NCI-H1436 treated with DMSO at 0.1 percent for 48 hours (cell line): ENCODE measurements at regions not wholly inside any gene's neighbourhood (a gene's known extent, or its start where the extent isn't known, plus 50 kb on each side); places are given as distances from the start of the nearest gene placed in this dataset.
"Not testable (repeated sequence)": the region's sequence is repeated elsewhere in the genome, so short reads cannot be mapped to it uniquely, and the experiment has no call there.

Experiments used
- DNase-seq: peaks from one replicate; lab custom pipeline; 2025; lab: John Stamatoyannopoulos, UW

DNA sequence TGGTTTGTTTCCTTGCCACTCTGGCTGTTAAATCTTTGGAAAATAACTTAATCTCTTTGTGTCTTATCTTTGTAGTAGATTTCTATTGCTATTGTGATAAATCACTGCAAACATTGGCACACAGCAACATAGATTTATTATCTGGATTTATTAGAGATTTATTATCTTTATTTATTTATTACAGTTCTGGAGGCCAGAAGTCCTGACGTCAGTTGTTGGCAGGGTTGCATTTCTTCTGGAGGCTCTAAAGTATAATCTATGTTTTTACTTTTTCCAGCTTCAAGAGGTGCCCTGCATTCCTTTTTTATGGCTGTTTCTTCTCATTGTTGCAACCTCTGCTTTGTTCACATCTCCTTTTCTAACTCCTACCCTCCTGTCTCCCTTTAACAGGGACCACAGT, 542.8 kb downstream of the GRXCR1 start:
- DNase-seq: no peak

DNA sequence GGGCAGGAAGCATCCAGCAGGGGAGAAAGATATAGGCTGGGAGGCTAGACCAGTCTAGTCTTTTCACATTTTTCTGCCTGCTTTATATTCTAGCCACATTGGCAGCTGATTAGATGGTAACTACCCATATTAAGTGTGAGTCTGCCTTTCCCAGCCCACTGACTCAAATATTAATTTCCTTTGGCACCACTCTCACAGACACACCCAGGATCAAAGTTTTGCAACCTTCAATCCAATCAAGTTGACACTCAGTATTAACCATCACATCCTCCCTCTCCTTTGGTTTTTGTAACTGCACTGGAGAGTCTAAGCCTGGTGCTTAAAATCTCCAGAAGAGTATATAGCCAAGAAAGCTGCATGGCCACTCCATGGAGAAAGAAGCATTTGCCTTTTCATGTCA, 560.4 kb downstream of the GRXCR1 start:
- DNase-seq: no peak

DNA sequence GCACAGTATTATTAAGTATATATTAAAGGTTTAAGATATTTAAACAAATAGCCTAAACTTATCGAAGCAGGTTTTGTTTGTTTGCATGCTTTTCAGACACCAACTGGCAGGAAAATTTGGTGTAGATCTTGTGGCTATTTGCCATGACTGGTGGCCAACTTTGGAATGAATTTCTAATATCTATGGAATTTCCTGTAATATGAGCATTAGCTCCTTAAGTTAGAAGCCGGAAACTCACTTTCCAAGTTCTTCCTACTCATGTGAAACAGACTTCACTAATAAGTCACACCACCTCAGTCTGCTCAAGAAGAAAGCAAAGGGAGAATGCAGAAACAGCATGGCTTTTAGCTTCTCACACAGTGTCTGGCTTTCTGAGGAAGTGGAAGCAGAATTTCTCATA, 563.9 kb downstream of the GRXCR1 start:
- DNase-seq: no peak

DNA sequence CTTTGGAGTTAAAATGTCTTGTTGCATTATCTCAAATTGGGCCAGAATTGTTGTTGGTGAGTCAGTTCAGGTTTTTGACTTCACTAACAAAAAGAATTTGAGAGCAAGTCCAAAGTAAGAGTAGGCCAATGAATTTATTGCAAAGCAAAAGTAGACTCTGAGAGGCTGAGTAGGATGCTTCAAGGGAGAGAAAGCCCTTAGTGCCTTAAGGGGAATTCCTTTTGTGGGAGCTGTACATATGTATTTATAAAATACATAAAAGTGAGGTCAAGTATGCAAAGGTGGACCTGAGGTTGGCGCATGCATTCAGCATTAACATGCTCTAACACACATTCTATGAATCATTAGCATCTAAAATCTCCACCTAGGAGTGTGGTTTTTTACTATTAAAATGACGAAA, 565.4 kb downstream of the GRXCR1 start:
- DNase-seq: no peak

DNA sequence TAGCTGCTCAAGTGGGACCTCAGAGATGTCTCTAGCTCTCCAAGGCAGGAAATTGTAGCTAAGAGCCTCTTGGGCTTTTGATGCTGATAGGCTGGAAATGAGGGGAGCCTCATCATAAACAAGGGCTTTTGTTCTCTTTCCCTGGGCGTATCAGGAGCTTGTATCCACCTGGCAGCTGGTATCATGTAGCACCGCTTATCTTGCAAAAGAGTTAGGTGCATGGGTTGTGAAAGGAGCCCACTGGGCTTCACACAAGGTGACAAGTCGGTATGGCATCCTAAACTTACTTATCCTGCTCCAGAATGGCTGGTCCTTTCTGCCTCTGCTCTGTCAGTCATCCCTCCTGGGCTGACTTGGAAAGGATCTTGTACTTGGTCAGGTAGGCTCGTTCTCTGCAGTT, 565.8 kb downstream of the GRXCR1 start:
- DNase-seq: no peak

DNA sequence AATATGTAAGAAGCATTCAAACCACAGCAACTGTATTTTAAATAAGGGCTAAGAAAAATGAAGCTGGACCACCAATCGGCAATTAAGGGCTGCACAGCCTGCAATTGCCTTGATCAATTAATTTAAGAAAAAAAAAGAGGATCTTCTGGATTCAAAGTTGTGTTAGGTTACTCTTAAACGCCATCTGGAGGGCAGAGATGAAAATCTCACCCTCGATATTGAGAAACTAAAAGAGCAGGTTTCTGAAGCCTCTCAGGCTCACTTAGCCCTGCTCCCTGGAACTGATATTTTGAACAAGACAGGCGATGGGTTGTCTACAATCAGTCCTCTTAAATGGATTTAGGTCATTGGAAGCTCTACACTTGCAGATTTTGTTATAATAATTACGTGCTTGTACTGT, 579.4 kb downstream of the GRXCR1 start:
- DNase-seq: no peak

DNA sequence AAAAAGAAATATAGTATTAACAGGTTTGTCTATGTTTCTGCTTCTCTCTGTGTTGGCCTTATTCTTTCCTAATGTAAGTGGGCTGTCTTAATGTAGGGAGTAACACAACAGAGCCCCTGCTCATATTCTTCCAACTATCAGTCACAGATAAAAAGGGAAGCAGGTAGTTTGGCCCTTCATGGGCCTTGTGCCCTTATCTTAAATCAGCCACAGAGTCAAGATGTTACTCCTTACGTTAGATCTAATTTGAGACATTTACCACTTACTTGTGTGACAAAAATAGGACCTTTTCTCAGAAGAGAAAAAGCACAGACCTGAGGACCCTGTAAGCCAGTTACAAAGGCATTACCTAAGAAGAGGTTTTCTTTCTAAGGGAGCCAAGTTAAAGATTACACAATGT, 589.0 kb downstream of the GRXCR1 start:
- no peak for DNase-seq

DNA sequence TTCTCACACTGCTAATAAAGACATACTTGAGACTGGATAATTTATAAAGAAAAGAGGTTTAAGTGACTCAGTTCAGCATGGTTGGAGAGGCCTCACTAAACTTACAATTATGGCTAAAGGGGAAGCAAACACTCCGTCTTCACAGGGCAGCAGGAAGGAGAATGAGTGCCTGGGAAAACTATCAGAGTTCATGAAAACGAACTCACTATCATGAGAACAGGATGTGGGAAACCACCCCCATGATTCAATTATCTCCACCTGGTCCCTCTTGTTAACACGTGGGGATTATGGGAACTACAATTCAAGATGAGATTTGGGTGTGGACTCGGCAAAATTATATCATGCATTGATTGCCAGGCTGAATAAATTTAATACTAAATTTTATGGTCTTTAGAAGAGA, 592.7 kb downstream of the GRXCR1 start:
- no peak for DNase-seq

DNA sequence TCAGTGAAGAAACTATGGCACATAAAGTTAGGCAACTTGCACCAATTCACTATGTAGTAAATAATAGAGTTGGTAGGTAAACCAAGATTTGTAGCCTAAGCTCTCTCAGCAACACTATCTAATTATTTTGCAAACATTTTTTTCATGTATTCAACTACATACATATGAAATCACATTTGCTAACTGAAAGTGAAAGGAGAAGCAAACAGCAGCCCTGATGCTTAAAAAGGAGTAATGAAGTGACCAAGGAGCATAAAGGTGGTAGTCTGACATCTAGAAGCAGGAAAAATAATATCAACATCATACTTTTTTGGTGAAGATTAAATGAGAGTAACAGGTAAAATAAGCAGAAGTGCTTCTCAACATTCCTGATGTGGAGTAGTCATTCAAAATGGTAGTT, 603.7 kb downstream of the GRXCR1 start:
- DNase-seq: no peak

DNA sequence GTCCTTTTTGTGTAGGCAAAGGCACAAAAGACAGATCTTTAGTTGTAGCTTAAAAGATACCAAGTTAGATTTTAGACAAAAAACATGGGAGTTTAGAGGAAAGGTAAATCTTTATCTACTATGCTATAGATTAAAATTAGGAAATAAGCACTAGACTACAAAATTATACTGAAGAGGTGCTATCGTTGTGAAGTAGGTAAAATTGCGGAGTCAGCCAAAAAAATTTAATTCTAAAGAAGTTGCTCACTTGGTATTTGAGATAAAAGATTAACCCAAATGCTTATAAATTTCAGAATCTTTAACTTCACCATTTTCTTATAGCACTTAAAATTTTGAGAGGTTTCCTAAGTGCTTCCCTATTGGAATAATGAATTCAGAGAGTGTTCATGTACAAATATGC, 604.1 kb downstream of the GRXCR1 start:
- no peak for DNase-seq

DNA sequence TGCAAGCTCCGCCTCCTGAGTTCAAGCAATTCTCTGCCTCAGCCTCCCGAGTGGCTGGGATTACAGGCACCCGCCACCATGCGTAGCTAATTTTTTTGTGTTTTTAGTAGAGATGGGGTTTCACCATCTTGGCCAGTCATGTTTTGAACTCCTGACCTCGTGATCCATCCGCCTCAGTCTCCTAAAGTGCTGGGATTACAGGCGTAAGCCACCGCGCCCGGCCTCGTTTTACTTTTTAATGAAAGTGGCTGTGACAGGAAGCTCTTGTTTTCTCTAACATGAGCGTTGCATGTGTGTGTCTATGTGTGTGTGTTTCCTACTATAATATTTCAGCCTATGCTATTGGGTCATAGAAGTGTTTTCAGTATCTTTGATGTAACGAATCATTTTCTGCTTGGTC, 613.3 kb downstream of the GRXCR1 start:
- DNase-seq: not testable (repeated sequence)

DNA sequence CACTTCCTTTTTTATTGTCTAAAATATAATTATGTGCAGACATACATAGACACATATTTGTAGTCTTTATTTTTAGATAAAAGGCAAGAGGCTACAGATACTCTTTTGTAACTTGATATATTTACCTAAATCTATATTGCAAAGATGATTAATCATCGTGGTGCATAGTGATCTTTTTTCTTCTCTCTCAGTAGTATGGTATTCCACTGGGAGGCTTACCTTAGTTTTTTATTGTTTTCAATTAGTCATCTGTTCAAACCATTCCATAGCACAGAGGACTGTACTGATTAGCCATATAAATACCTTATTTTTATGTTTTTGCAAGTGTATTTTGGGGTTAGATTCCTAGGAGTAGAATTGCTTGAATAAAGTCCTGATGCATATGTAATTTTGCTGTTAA, 619.7 kb downstream of the GRXCR1 start:
- no peak for DNase-seq

DNA sequence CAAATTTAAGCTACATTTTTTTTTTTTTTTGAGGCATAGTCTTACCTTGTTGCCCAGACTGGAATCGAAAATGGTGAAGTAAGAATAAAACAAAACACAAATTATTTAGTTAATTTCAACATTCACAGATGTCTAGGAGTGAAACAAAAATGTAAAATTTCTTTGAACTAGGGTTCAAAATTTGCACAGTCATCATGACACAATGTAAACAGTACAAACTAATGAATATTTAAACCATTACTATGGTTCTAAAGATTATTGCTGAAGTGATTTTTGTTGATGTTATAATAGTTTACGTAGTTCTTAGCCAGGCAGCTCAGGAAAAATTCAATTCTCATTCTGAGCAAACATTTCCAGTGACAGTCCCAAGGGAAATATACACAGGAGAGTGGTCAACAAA, 633.1 kb downstream of the GRXCR1 start:
- DNase-seq: no peak

DNA sequence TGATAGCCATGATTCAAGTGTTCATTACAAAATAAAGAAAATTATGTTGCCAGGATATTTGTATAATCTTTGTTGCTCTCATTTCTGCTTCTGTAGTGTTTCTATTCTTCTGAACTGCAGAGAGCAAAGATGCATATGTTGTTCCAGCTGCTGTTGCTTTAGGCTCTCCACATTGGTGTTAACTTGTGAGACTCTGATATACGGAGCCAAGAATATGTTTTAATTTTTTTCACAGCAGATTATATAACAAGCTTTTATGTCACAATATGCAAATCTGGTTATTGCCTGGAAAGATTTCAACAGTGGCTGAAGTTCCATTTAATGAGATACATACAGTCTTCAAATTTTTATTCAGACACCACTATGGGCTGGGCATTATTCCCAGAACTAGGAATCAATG, 655.0 kb downstream of the GRXCR1 start:
- no peak for DNase-seq

DNA sequence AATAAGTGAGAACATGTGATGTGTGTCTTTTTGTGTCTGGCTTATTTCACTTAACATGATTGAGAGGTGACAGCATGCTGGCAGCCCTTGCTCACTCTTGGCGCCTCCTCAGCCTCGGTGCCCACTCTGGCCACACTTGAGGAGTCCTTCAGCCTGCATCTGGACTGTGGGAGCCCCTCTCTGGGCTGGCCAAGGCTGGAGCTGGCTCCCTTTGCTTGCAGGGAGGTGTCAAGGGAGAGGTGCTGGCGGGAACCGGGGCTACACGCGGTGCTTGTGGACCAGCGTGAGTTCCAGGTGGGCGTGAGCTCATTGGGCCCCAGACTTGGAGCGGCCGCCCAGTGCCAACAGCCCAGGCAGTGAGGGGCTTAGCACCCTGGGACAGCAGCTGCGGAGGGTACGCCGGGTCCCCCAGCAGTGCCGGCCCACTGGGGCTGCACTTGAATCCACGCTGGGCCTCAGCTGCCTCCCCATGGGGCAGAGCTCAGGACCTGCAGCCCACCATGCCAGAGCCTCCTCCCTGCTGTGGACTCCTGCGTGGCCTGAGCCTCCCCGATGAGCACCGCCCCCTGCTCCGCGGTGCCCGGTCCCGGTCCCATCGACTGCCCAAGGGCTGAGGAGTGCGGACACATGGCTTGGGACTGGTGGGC, 658.6 kb downstream of the GRXCR1 start:
- DNase-seq: no peak

DNA sequence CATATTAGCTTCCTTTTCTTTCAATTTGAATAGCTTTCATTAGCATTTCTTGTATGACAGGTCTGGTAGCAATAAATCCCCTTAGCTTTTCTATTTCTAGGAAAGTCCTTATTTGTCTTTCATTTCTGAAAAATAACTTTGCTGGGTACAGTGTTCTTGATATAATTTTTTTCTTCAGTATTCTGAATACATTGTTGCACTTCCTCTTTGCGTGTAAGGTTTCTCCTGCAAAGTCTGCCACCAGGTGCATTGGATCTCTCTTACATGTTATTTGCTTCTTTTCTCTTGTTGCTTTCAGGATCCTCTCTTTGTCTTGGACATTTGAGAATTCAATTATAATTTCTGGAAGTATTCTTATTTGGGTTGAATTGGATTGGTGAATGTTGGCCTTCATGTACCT, 663.7 kb downstream of the GRXCR1 start:
- no peak for DNase-seq

DNA sequence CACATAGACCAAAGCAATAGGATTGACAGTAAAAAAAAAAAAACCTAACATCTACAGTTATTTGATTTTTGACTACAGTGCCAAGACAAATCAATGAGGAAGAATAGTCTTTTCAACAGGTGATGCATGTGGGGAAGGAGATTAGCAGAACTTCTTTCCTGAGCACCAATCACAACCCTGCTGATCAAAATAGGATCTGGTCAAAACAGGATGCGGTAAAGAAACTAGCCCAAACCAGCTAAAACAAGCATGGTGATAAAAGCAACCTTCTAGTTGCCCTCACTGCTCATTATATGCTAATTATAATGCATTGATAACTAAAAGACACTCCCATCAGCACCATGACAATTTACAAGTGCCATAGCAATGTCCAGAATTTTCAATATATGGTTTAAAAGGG, 667.5 kb downstream of the GRXCR1 start:
- no peak for DNase-seq

DNA sequence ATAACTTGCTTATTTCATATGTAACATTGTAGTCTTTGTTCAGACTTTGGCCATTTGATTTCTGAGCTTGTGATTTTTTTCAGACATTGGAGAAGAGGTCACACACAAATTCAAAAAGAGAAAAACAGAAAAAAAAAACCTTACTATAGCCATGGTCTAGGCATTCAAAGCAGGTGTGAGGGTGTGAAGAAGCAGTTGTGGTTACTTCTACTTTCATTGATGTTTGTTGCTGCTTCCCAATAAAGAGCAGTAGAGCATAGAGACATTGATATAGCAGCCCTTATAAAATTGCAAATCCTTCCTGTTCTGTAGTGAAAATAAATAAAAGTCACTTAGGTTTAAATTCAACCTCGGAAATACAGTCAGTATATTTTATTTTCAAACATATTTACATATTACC, 671.6 kb downstream of the GRXCR1 start:
- no peak for DNase-seq

DNA sequence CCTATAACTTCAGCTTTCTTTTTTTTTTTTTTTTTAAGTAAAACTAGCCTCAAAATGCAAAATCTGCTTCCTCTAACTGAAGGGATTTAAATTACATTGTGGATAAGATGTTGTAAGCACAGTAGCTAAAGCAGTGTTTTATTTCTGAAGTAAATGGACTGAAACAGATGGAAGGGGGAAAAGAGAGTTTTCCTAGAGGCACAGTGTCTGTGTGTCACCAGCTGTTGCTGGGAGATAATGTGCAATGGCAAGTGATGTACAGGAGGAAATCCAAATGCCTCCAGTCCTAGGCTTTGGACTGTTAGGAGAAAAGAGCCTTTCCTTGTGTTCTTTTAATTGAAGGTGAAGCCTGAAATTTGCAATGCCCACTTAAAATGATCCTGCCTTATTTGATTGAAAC, 672.1 kb downstream of the GRXCR1 start:
- no peak for DNase-seq

DNA sequence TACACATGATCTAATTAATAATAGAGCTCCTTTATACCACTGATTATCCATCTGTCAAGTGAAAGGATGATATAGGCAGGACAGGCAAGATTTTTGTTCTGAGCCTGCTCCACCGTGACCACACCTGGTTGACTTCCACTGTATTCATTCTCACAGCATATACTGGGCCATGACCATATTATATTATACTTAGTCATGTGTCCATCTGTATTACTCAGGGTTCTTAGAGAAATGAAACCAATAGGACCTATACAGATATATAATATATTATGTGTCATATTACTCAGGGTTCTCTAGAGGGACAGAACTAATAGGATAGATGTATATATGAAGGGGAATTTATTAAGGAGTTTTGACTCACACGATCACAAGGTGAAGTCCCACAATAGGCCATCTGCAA, 675.1 kb downstream of the GRXCR1 start:
- no peak for DNase-seq

DNA sequence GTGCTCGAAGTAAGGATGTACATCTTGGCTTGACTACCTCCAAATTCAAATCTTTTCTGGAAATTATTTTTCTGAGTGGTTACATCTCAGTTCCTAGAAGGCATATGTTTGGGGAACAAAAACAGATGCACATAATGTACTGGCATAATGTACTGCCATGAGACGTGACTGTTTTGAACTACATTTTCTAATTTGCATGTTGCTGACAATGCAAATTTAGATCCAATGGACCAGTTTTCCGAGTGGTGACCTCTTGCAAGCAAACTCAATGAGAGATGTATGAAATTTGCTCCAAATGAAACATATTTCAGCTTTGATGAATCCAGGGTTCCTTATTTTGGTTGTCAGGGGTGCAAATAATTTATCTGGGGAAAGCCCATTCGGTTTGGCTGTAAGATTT, 694.3 kb downstream of the GRXCR1 start:
- DNase-seq: no peak

DNA sequence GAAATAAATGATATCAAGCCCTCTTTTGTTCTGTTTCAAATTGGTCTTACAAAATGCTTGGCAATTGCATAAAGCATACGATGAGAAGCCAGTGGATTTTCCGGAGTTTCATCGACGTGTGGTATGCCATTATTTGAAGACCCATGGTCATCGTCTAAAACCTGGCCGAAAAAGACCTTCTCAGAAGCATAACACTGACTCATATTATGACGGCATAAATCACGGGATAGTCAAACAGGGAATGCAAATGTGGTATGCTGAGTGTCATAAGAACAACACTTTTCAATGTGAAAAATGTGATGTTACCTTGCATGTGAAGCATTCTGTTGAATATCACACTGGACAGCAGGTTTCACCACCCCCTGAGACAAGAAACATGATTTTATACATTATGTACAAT, 695.2 kb downstream of the GRXCR1 start:
- no peak for DNase-seq

DNA sequence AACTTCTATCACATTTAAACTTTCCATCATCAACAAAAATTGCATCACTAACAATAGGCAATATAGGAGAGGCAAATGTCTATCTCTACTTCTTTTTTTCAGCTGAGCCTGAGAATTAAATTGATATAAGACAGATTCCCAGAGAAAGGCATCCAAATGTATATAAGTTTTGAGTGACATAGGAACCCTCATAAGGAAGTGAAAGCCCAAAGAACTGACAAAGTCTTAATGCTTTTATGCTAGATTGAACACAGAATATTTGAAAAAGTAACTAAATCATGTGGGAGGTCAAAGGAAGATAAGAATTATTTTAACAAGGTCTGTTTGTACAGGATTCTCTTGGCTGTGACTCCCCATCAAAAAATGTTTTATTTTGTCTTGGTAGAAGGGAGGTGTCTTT, 714.9 kb downstream of the GRXCR1 start:
- no peak for DNase-seq

DNA sequence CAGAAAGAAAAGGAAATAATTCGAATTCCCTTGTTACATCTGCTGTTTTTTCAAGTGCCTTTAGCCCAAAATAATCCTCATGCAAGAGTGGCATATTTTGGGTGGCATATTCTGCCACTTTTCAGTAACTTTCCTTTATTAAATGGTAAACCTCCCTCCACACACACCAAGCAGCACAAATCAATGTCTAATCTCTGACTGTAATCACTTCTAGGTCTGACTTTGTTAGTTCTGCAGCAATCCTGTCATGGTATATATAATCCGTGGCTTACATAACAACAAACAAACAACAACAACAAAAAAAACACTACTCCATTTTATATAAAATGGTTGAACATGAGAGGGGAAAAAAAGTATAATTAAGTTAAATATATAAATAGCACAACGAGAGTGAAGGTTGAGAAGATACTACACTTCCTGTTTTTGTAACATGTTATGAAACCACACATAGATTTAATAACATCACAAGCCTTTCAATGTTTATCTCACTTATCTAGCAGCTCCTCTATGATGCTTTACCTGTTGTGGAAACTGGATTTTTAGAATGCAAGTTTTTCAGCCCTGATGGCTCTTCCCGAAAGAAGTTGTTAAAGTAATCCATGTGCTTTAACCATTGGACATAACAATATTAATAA, 715.4 kb downstream of the GRXCR1 start:
- no peak for DNase-seq
